Neural cell (in vitro differentiated cells): ENCODE measurements at regions not wholly inside any gene's neighbourhood (a gene's known extent, or its start where the extent isn't known, plus 50 kb on each side); places are given as distances from the start of the nearest gene placed in this dataset.

ENCODE experiments used
- H2AFZ ChIP-seq: fragments of 200-600, 300-800 bp; sonication (generic), shearing (Covaris generic); 2 replicates; pipeline ENCODE4 v1.6.0; 2014; ENCODE audit warnings: low read depth, mild to moderate bottlenecking, antibody characterized with exemption, low read length, moderate library complexity
- H3F3A ChIP-seq: fragments of 200-600 bp; shearing (Covaris generic); 2 replicates; pipeline ENCODE4 v1.6.1; 2016; ENCODE audit warnings: mild to moderate bottlenecking, moderate library complexity, mixed read lengths, antibody characterized with exemption, low read length; ENCODE audit not compliant: insufficient read depth, poor library complexity, severe bottlenecking
- H3K27ac ChIP-seq: fragments of 200-600, 300-800 bp; sonication (generic), shearing (Covaris generic); 2 replicates; pipeline ENCODE4 v1.5.1; 2014; ENCODE audit warnings: mild to moderate bottlenecking, low read length, moderate library complexity
- H3K27me3 ChIP-seq: fragments of 300-800, 200-600 bp; sonication (generic), shearing (Covaris generic); 2 replicates; pipeline ENCODE4 v1.6.0; 2014; ENCODE audit warnings: mild to moderate bottlenecking, low read depth, low read length, moderate library complexity; ENCODE audit not compliant: insufficient read depth
- H3K36me3 ChIP-seq: fragments of 300-800, 200-600 bp; sonication (generic), shearing (Covaris generic); 2 replicates; pipeline ENCODE4 v1.5.1; 2014; ENCODE audit warnings: mild to moderate bottlenecking, antibody characterized with exemption, low read length, moderate library complexity; ENCODE audit not compliant: insufficient read depth
- H3K4me2 ChIP-seq: fragments of 300-800, 200-600 bp; sonication (generic), shearing (Covaris generic); 2 replicates; pipeline ENCODE4 v1.6.0; 2014; ENCODE audit warnings: mild to moderate bottlenecking, low read length
- H3K4me3 ChIP-seq: fragments of 300-800, 200-600 bp; sonication (generic), shearing (Covaris generic); 2 replicates; pipeline ENCODE4 v1.5.1; 2014; ENCODE audit warnings: mild to moderate bottlenecking, low read length, moderate library complexity
- H3K79me2 ChIP-seq: fragments of 200-600 bp; shearing (Covaris generic); replicated peaks from 2 replicates; pipeline ENCODE4 v1.6.0; 2014; ENCODE audit warnings: mild to moderate bottlenecking, low read length, moderate library complexity; ENCODE audit not compliant: insufficient read depth
- H3K9ac ChIP-seq: fragments of 300-800, 200-600 bp; sonication (generic), shearing (Covaris generic); 2 replicates; pipeline ENCODE4 v1.6.1; 2016; ENCODE audit warnings: mild to moderate bottlenecking, low read length, mixed read lengths
- H3K9me2 ChIP-seq: fragments of 200-600 bp; shearing (Covaris generic); 2 replicates; pipeline ENCODE4 v1.6.1; 2016; ENCODE audit warnings: mild to moderate bottlenecking, low read length, mixed read lengths; ENCODE audit not compliant: insufficient read depth
- H3K9me3 ChIP-seq: fragments of 200-600, 300-800 bp; sonication (generic), shearing (Covaris generic); 2 replicates; pipeline ENCODE4 v1.6.1; 2016; ENCODE audit warnings: mild to moderate bottlenecking, mixed run types, low read length, moderate library complexity, mixed read lengths
- H4K20me1 ChIP-seq: fragments of 200-600 bp; shearing (Covaris generic); 2 replicates; pipeline ENCODE4 v1.6.1; 2016; ENCODE audit warnings: mild to moderate bottlenecking, mixed run types; ENCODE audit not compliant: insufficient read depth
- EP300 ChIP-seq: fragments of 450-650 bp; conservative IDR thresholded peaks from 2 replicates; pipeline ENCODE4 v1.6.1; 2014; ENCODE audit warnings: antibody characterized with exemption, mild to moderate bottlenecking, moderate library complexity; ENCODE audit not compliant: poor library complexity, severe bottlenecking
- EZH2 ChIP-seq: fragments of 200-600, 300-800 bp; shearing (Covaris generic), sonication (generic); IDR thresholded peaks from 2 replicates; pipeline ENCODE4 v1.6.1; 2014; ENCODE audit warnings: antibody characterized with exemption, low read length, borderline replicate concordance, mild to moderate bottlenecking; ENCODE audit not compliant: insufficient read depth, poor library complexity, severe bottlenecking
- MXI1 ChIP-seq: fragments of 450-650 bp; conservative IDR thresholded peaks from 2 replicates; pipeline ENCODE4 v1.6.1; 2014; ENCODE audit warnings: antibody characterized with exemption, mild to moderate bottlenecking; ENCODE audit not compliant: poor library complexity, severe bottlenecking
- POLR2AphosphoS5 ChIP-seq: IDR thresholded peaks from 2 replicates; pipeline ENCODE4 v1.6.1; 2012
- RAD21 ChIP-seq: fragments of 450-650 bp; conservative IDR thresholded peaks from 2 replicates; pipeline ENCODE4 v1.6.1; 2014; ENCODE audit warnings: antibody characterized with exemption, mild to moderate bottlenecking, moderate library complexity
- SMC3 ChIP-seq: fragments of 450-650 bp; conservative IDR thresholded peaks from 2 replicates; pipeline ENCODE4 v1.6.1; 2014; ENCODE audit warnings: antibody characterized with exemption, mild to moderate bottlenecking, moderate library complexity; ENCODE audit not compliant: poor library complexity
- TAF1 ChIP-seq: IDR thresholded peaks from 2 replicates; pipeline ENCODE4 v1.6.1; 2012; ENCODE audit warnings: low read depth
- TF ChIP-seq, protein P1 (sequence below): IDR thresholded peaks from 2 replicates; pipeline ENCODE4 v1.6.1; 2012; ENCODE audit warnings: borderline replicate concordance

DNA sequence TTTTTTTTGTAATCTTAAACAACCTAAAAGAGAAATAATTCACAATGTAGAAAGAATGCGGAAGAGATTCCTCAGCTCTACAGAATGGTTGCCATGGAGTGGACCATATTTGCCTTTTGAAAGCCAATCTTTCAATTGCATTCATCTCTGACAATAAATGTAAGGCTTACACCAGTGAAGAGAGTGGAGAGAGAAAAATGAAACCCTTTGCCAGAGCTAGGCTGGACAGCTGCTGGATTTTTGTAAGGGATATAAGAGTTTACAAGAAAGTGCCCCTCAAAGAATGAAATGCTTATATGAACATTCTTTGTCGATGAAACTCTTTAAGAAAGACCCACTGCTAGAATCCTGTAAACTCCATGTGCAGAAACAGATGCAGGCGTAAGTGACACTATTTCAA lies 66.0 kb upstream of the FAT1 start:
- no peak overlapping the region for H3K27ac ChIP-seq
- no peak overlapping the region for H2AFZ ChIP-seq
- no peak overlapping the region for H3K4me3 ChIP-seq
- H3F3A ChIP-seq: no peaks in the 10 kb centered on the region
- H3K9me2 ChIP-seq: no peaks in the 10 kb centered on the region
- H3K79me2 ChIP-seq: no peaks in the 10 kb centered on the region
- TF ChIP-seq RAD21: no peak
- TF ChIP-seq, protein P1, sequence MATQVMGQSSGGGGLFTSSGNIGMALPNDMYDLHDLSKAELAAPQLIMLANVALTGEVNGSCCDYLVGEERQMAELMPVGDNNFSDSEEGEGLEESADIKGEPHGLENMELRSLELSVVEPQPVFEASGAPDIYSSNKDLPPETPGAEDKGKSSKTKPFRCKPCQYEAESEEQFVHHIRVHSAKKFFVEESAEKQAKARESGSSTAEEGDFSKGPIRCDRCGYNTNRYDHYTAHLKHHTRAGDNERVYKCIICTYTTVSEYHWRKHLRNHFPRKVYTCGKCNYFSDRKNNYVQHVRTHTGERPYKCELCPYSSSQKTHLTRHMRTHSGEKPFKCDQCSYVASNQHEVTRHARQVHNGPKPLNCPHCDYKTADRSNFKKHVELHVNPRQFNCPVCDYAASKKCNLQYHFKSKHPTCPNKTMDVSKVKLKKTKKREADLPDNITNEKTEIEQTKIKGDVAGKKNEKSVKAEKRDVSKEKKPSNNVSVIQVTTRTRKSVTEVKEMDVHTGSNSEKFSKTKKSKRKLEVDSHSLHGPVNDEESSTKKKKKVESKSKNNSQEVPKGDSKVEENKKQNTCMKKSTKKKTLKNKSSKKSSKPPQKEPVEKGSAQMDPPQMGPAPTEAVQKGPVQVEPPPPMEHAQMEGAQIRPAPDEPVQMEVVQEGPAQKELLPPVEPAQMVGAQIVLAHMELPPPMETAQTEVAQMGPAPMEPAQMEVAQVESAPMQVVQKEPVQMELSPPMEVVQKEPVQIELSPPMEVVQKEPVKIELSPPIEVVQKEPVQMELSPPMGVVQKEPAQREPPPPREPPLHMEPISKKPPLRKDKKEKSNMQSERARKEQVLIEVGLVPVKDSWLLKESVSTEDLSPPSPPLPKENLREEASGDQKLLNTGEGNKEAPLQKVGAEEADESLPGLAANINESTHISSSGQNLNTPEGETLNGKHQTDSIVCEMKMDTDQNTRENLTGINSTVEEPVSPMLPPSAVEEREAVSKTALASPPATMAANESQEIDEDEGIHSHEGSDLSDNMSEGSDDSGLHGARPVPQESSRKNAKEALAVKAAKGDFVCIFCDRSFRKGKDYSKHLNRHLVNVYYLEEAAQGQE: no peak
- H3K36me3 ChIP-seq: no peaks in the 10 kb centered on the region
- H3K9ac ChIP-seq: no peak overlapping the region
- H3K27me3 ChIP-seq: no peaks in the 10 kb centered on the region
- H4K20me1 ChIP-seq: no peaks in the 10 kb centered on the region
- H3K9me3 ChIP-seq: no peaks in the 10 kb centered on the region
- no peak overlapping the region for H3K4me2 ChIP-seq

DNA sequence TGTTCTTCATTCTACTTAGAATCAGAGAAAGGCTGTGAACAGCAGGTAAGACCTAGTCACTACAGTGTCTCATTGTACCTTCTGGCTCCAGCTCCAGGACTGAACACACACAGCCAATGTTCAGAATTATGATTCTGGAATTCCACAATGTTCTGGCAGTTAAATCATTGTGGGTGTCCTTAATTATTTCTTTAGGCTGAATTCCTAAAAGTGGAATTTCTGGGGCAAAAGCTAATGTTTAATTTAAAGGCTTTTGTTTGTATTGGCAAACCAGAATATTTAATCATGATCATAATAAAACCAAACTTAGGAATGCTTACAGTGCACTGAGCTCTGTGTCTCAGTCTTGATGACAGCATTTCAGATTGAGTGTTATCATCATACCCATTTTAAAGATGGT lies 67.0 kb upstream of the FAT1 start:
- Histone ChIP-seq H3K9ac (no peak overlapping the region), H2AFZ (no peak overlapping the region), H3K27me3 (no peaks in the 10 kb centered on the region), H3K4me2 (no peak overlapping the region), H3K27ac (no peak overlapping the region), H3K9me3 (no peaks in the 10 kb centered on the region), H4K20me1 (no peaks in the 10 kb centered on the region), H3K79me2 (no peaks in the 10 kb centered on the region), H3K36me3 (no peaks in the 10 kb centered on the region), H3K4me3 (no peak overlapping the region), H3F3A (no peaks in the 10 kb centered on the region), H3K9me2 (no peaks in the 10 kb centered on the region)
- TF ChIP-seq EP300 (no peak), EZH2 (no peak), POLR2AphosphoS5 (no peak), TAF1 (no peak), SMC3 (no peak), MXI1 (no peak)
- TF ChIP-seq, protein P1: no peak
